ENCODE measurements at regions not wholly inside any gene's neighbourhood (a gene's known extent, or its start where the extent isn't known, plus 50 kb on each side); places are given as distances from the start of the nearest gene placed in this dataset.

DNA sequence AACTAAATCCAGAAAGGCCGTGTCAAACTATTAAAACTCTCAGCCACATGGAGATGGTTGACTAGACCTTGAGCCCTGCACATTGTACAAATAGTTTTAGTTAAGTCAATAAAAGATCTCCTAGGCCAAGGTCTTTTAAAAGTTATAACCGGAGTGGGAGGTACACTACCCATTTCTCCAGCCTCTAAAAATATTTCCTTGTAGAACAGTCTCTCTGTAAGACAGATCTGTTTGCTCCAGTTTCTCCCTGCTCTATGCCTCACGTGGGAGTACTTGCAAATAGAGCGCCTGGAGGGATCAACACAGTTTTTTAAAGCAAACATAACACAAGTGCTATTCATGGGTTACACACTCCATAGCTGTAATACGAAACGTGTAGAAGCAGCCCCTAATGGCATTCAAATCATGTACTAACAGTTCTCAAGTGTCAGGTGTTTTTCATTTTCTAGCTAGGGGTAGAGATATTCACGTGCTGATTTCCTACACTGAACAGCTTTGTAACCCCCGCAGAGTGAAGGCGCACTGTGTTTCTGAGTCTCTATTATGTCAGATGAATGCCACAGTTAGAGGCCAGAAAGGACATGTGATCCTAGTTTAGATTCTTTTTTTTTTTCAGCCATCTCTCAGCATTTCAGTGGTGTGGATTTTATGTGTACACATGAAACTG is 703.4 kb upstream of the GRAMD2B start:
- peaks cover 38% of the 10 kb centered on the region for H3K4me1 ChIP-seq (ENCODE audit: insufficient read depth, low read length)
- H3K79me2 ChIP-seq (ENCODE audit: insufficient read depth, low read length): no peaks in the 10 kb centered on the region
- BruUV-seq (replicated peaks): no TSS peak
- H3K9me3 ChIP-seq (ENCODE audit: low read length): no peaks in the 10 kb centered on the region
- H3K4me2 ChIP-seq (ENCODE audit: low read depth, low read length): peak overlapping the region; percentile 58
- ChIA-PET CTCF (ENCODE audit: low intra/inter-chr PET ratio, low total read pairs) (no interaction called here), POLR2A (interaction anchor here (1.1 kb wide), 1 partner anchor 20 kb away, joined by 3 read pairs; no protein-coding TSS in a partner anchor)
- DNase-seq (ENCODE audit: low spot score) (peak; percentile 94), ATAC-seq (peak; percentile 99), FAIRE-seq (peak; percentile 79)
- H3K27me3 ChIP-seq (ENCODE audit: control insufficient read depth in 1 of 2, insufficient read depth in 2 of 2, low read length in 2 of 2): no peaks in the 10 kb centered on the region
- peak overlapping the region; percentile 6 to 33 (median 16); a peak in 4 of 6 replicates for H3K4me3 ChIP-seq (replicated peaks in 1 of 3; ENCODE audit: insufficient read depth in 1 of 3, low read depth in 2 of 3, low read length in 3 of 3)
- H2AFZ ChIP-seq (ENCODE audit: low read length): no peak overlapping the region
- in situ Hi-C loops (cut with HindIII; ENCODE audit: extremely low pct_ligation_motif_present, low pct_unique_long_range_greater_than_20kb) (no loop called here), intact Hi-C loops (cut with micrococcal nuclease; ENCODE audit: unreplicated experiment) (no loop called here)
- H3K36me3 ChIP-seq (replicated peaks in 1 of 2; ENCODE audit: control insufficient read depth in 1 of 2, insufficient read depth in 2 of 2, low read length in 2 of 2): no peaks in the 10 kb centered on the region
- H3K9ac ChIP-seq (ENCODE audit: insufficient read depth, low read depth, low read length): peak overlapping the region; percentile 31; the same call in 1 of the 2 replicates
- peak overlapping the region; percentile 82 for H3K27ac ChIP-seq (ENCODE audit: extremely low read length, insufficient read depth, low read length)
- H4K20me1 ChIP-seq (ENCODE audit: insufficient read depth, low read length): no peaks in the 10 kb centered on the region
- WGBS (ENCODE audit: low lambda C conversion rate): 7% methylated on average over 9 of the region's 9 CpGs
- TF ChIP-seq FOXJ3 (CRISPR knock-in tag; IDR thresholded peaks at IDR 0.05; ENCODE audit: borderline replicate concordance) (peak; percentile 84), ZNF570 (CRISPR knock-in tag; IDR thresholded peaks at IDR 0.05; ENCODE audit: borderline replicate concordance) (no peak), NR2F6 (IDR thresholded peaks at IDR 0.05) (no peak; the same call in 1 of the 2 replicates), NR2F6 (CRISPR knock-in tag; IDR thresholded peaks at IDR 0.05) (peak; percentile 41; the same call in 1 of the 2 replicates), RFX3 (CRISPR knock-in tag; IDR thresholded peaks at IDR 0.05) (no peak), RCOR2 (CRISPR knock-in tag; IDR thresholded peaks at IDR 0.05) (peak; percentile 26; the same call in 1 of the 2 replicates), FOSL1 (CRISPR knock-in tag; IDR thresholded peaks at IDR 0.05; ENCODE audit: borderline replicate concordance) (peak; percentile 41; the same call in 1 of the 2 replicates)
- TF ChIP-seq, protein P1, sequence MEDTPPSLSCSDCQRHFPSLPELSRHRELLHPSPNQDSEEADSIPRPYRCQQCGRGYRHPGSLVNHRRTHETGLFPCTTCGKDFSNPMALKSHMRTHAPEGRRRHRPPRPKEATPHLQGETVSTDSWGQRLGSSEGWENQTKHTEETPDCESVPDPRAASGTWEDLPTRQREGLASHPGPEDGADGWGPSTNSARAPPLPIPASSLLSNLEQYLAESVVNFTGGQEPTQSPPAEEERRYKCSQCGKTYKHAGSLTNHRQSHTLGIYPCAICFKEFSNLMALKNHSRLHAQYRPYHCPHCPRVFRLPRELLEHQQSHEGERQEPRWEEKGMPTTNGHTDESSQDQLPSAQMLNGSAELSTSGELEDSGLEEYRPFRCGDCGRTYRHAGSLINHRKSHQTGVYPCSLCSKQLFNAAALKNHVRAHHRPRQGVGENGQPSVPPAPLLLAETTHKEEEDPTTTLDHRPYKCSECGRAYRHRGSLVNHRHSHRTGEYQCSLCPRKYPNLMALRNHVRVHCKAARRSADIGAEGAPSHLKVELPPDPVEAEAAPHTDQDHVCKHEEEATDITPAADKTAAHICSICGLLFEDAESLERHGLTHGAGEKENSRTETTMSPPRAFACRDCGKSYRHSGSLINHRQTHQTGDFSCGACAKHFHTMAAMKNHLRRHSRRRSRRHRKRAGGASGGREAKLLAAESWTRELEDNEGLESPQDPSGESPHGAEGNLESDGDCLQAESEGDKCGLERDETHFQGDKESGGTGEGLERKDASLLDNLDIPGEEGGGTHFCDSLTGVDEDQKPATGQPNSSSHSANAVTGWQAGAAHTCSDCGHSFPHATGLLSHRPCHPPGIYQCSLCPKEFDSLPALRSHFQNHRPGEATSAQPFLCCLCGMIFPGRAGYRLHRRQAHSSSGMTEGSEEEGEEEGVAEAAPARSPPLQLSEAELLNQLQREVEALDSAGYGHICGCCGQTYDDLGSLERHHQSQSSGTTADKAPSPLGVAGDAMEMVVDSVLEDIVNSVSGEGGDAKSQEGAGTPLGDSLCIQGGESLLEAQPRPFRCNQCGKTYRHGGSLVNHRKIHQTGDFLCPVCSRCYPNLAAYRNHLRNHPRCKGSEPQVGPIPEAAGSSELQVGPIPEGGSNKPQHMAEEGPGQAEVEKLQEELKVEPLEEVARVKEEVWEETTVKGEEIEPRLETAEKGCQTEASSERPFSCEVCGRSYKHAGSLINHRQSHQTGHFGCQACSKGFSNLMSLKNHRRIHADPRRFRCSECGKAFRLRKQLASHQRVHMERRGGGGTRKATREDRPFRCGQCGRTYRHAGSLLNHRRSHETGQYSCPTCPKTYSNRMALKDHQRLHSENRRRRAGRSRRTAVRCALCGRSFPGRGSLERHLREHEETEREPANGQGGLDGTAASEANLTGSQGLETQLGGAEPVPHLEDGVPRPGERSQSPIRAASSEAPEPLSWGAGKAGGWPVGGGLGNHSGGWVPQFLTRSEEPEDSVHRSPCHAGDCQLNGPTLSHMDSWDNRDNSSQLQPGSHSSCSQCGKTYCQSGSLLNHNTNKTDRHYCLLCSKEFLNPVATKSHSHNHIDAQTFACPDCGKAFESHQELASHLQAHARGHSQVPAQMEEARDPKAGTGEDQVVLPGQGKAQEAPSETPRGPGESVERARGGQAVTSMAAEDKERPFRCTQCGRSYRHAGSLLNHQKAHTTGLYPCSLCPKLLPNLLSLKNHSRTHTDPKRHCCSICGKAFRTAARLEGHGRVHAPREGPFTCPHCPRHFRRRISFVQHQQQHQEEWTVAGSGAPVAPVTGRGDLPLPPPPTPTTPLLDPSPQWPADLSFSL (CRISPR knock-in tag; IDR thresholded peaks at IDR 0.05): peak; percentile 15; the same call in 1 of the 2 replicates
- TF ChIP-seq, protein P2, sequence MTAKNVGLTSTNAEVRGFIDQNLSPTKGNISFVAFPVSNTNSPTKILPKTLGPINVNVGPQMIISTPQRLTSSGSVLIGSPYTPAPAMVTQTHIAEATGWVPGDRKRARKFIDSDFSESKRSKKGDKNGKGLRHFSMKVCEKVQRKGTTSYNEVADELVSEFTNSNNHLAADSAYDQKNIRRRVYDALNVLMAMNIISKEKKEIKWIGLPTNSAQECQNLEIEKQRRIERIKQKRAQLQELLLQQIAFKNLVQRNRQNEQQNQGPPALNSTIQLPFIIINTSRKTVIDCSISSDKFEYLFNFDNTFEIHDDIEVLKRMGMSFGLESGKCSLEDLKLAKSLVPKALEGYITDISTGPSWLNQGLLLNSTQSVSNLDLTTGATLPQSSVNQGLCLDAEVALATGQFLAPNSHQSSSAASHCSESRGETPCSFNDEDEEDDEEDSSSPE (CRISPR knock-in tag; IDR thresholded peaks at IDR 0.05): 0 out of 2 replicates have a peak, but pooled peaks have one; percentile 22
- TF ChIP-seq, protein P3, sequence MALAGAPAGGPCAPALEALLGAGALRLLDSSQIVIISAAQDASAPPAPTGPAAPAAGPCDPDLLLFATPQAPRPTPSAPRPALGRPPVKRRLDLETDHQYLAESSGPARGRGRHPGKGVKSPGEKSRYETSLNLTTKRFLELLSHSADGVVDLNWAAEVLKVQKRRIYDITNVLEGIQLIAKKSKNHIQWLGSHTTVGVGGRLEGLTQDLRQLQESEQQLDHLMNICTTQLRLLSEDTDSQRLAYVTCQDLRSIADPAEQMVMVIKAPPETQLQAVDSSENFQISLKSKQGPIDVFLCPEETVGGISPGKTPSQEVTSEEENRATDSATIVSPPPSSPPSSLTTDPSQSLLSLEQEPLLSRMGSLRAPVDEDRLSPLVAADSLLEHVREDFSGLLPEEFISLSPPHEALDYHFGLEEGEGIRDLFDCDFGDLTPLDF (CRISPR knock-in tag; IDR thresholded peaks at IDR 0.05): peak; percentile 54; the same call in 1 of the 2 replicates

Measured in HepG2 (cell line).